ENCODE measurements at regions not wholly inside any gene's neighbourhood (a gene's known extent, or its start where the extent isn't known, plus 50 kb on each side); places are given as distances from the start of the nearest gene placed in this dataset.

DNA sequence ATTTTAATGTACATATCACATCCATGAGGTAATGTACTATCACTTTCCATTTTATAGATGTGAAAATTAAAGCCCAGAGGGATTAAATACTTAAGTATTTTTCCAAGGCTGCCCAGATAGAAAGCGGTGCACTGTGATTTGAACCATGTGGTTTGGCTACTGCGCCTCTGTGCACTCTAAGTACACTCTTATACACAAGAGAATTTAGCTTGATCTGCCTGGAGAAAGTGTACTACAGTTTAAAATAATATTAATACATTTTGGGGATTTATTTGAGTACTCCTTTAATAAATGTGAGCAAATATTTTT lies 360.4 kb upstream of the ACTBL2 start:
- Histone ChIP-seq H3K4me1 (ENCODE audit: insufficient read depth, insufficient read length) (no peaks in the 10 kb centered on the region), H3K36me3 (ENCODE audit: insufficient read depth, insufficient read length, low read length) (no peaks in the 10 kb centered on the region), H3K4me3 (ENCODE audit: insufficient read length, low read depth) (no peak overlapping the region), H3K27me3 (ENCODE audit: insufficient read depth, insufficient read length) (no peaks in the 10 kb centered on the region), H3K9ac (ENCODE audit: insufficient read length, low read depth) (no peak overlapping the region), H3K9me3 (ENCODE audit: insufficient read depth, low read length) (no peaks in the 10 kb centered on the region)
- no peak for DNase-seq (ENCODE audit: low read depth, low spot score)
- TF ChIP-seq YY1 (IDR thresholded peaks at IDR 0.05; ENCODE audit: insufficient read depth, insufficient read length) = no peak
- no peak for TF ChIP-seq SUZ12 (IDR thresholded peaks at IDR 0.05; ENCODE audit: extremely low read depth, insufficient read depth, insufficient read length)
- no peak for TF ChIP-seq ZNF274 (IDR thresholded peaks at IDR 0.05; ENCODE audit: low read depth, low read length)

DNA sequence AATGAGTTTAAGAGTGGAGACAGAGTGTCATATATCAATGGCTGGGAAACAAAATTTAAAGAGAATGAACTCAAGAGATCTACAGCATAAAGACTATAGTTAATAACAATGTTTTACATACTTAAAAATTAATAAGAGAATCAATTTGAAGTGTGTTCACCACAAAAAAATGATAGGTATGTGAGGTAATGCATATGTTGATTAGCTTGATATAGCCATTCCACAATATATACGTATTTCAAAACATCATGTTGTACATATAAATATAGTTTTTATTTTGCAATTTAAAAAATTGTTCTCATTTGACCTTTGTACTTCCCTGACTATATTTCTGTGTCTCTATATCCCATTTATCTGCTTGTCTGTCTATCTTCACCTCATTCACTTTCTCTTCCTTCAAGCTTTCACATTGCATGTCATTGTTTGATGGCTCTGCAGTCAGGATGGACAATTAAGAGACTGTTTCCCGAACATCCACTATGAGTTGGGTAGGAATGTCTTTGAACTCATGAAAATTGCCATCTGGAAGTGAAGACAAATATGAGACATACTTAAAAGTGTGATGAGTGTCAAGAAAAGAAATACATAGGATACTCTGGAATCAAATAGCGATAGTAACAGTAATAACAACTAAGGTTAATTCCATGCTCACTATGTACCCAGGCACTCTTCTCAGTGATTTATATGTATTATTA lies 359.9 kb upstream of the ACTBL2 start:
- Histone ChIP-seq H3K4me3 (ENCODE audit: insufficient read length, low read depth) (no peak overlapping the region), H3K9me3 (ENCODE audit: insufficient read depth, low read length) (no peaks in the 10 kb centered on the region), H3K4me1 (ENCODE audit: insufficient read depth, insufficient read length) (no peaks in the 10 kb centered on the region), H3K36me3 (ENCODE audit: insufficient read depth, insufficient read length, low read length) (no peaks in the 10 kb centered on the region), H3K9ac (ENCODE audit: insufficient read length, low read depth) (no peak overlapping the region), H3K27me3 (ENCODE audit: insufficient read depth, insufficient read length) (no peaks in the 10 kb centered on the region)
- TF ChIP-seq SUZ12 (IDR thresholded peaks at IDR 0.05; ENCODE audit: extremely low read depth, insufficient read depth, insufficient read length) (no peak), YY1 (IDR thresholded peaks at IDR 0.05; ENCODE audit: insufficient read depth, insufficient read length) (no peak), ZNF274 (IDR thresholded peaks at IDR 0.05; ENCODE audit: low read depth, low read length) (no peak)
- DNase-seq (ENCODE audit: low read depth, low spot score) = no peak

DNA sequence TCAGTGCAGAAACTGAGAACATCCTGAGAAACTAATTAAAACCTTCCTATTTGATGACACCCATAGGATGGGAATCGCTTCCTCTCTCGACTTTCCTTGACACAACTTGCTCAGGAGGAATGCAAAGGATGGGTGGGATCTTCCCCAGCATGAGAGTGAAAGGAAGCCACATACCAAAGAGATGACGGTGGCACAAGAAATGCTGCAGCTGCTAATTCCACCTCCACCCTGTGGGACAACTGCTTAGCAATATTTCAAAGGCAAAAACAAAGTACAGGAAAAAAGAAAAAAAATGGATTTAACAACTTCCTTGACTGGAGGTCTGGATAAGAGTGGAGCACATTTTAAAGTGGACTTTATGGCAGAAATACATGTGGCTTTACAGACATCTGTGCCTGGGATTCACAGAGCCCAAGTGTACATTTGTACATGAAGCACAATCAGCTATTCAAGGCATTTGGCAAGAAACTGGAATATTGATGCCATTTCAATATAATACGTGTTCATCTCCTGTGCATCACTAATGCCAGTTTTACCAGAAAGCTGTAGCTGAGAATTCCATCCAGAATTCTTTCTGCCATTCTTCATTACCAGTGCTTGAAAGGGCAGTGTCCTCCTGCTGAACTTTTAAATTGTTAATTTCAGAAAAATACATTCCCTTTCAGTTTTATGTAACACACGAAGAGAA lies 359.2 kb upstream of the ACTBL2 start:
- Histone ChIP-seq H3K9me3 (ENCODE audit: insufficient read depth, low read length) (no peaks in the 10 kb centered on the region), H3K4me1 (ENCODE audit: insufficient read depth, insufficient read length) (no peaks in the 10 kb centered on the region), H3K36me3 (ENCODE audit: insufficient read depth, insufficient read length, low read length) (no peaks in the 10 kb centered on the region), H3K4me3 (ENCODE audit: insufficient read length, low read depth) (no peak overlapping the region), H3K27me3 (ENCODE audit: insufficient read depth, insufficient read length) (no peaks in the 10 kb centered on the region), H3K9ac (ENCODE audit: insufficient read length, low read depth) (no peak overlapping the region)
- TF ChIP-seq YY1 (IDR thresholded peaks at IDR 0.05; ENCODE audit: insufficient read depth, insufficient read length) (no peak), SUZ12 (IDR thresholded peaks at IDR 0.05; ENCODE audit: extremely low read depth, insufficient read depth, insufficient read length) (no peak), ZNF274 (IDR thresholded peaks at IDR 0.05; ENCODE audit: low read depth, low read length) (no peak)
- DNase-seq (ENCODE audit: low read depth, low spot score) = peak; percentile 81

DNA sequence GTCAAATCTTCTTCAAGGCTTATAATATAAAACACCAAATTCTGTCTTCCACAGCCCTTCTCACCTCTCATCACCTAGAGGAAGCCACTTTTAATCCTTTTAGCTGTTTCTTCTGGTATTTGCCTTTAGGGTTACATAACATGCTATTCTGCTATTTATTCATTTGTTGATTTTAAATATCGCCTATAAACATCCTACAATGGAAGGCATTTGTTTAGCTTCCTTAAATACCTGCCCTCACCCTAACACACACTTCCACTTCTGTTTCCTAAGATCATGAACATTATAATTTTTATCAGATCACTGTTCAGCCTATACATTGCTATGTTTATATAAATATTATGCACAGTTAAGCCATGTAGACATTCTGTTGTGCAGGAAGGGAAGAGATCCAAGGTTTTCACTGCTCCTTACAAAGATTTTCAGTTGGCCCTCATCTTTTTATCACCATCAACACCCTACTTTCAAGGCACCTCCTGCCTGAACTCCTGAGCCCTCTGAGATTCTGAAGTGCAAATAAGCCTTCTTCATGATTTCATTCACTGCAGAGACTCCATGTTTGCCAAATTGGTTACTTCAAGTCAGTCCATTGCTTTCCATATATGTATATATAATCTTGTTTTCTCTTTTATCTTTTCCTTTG lies 356.9 kb upstream of the ACTBL2 start:
- no peak for DNase-seq (ENCODE audit: low read depth, low spot score)
- TF ChIP-seq YY1 (IDR thresholded peaks at IDR 0.05; ENCODE audit: insufficient read depth, insufficient read length) (no peak), ZNF274 (IDR thresholded peaks at IDR 0.05; ENCODE audit: low read depth, low read length) (no peak), SUZ12 (IDR thresholded peaks at IDR 0.05; ENCODE audit: extremely low read depth, insufficient read depth, insufficient read length) (no peak)
- no peaks in the 10 kb centered on the region for H3K4me1 ChIP-seq (ENCODE audit: insufficient read depth, insufficient read length)
- no peaks in the 10 kb centered on the region for H3K27me3 ChIP-seq (ENCODE audit: insufficient read depth, insufficient read length)
- no peaks in the 10 kb centered on the region for H3K36me3 ChIP-seq (ENCODE audit: insufficient read depth, insufficient read length, low read length)
- H3K4me3 ChIP-seq (ENCODE audit: insufficient read length, low read depth) = no peak overlapping the region
- no peaks in the 10 kb centered on the region for H3K9me3 ChIP-seq (ENCODE audit: insufficient read depth, low read length)
- H3K9ac ChIP-seq (ENCODE audit: insufficient read length, low read depth) = no peak overlapping the region

DNA sequence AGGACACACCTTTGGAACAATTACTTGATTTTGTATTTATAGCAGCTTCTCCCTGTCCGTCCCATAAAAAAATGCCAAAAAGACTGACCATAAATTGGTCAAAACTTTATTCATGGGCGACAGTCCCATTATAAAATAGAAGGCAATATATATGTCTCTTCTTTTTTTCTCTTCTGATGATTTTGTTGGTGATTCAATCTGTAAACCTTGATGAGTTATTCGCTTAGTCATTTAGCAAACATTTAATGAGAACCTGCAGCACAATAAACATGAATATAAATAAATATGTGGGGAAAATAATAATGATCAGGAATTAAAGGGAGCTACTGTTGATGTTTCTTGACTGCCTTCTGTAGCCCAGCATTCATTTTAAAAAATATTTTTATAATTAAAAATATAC lies 356.4 kb upstream of the ACTBL2 start:
- Histone ChIP-seq H3K9me3 (ENCODE audit: insufficient read depth, low read length) (no peaks in the 10 kb centered on the region), H3K4me1 (ENCODE audit: insufficient read depth, insufficient read length) (no peaks in the 10 kb centered on the region), H3K27me3 (ENCODE audit: insufficient read depth, insufficient read length) (no peaks in the 10 kb centered on the region), H3K9ac (ENCODE audit: insufficient read length, low read depth) (no peak overlapping the region), H3K4me3 (ENCODE audit: insufficient read length, low read depth) (no peak overlapping the region), H3K36me3 (ENCODE audit: insufficient read depth, insufficient read length, low read length) (no peaks in the 10 kb centered on the region)
- DNase-seq (ENCODE audit: low read depth, low spot score) = no peak
- no peak for TF ChIP-seq YY1 (IDR thresholded peaks at IDR 0.05; ENCODE audit: insufficient read depth, insufficient read length)
- no peak for TF ChIP-seq SUZ12 (IDR thresholded peaks at IDR 0.05; ENCODE audit: extremely low read depth, insufficient read depth, insufficient read length)
- TF ChIP-seq ZNF274 (IDR thresholded peaks at IDR 0.05; ENCODE audit: low read depth, low read length) = no peak

DNA sequence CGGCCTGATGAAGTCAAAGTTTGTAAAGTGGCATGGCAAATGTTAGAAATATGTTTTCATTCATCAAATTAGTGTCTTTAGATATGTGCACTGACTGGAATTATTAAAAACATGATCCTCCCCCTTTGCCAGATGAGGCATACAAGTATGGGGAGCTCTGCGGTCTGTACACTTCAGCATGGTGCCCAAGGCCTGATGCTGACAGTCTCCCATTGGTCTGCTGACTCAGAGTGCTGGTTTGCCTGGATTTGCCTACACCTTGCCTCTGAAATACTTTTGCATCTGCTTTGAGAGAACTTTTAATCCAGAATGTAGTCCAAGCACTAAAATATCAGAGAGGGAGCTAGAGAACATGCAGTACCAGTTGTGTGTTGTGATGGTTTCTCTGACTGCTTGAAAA lies 354.3 kb upstream of the ACTBL2 start:
- TF ChIP-seq ZNF274 (IDR thresholded peaks at IDR 0.05; ENCODE audit: low read depth, low read length) (no peak), SUZ12 (IDR thresholded peaks at IDR 0.05; ENCODE audit: extremely low read depth, insufficient read depth, insufficient read length) (no peak), YY1 (IDR thresholded peaks at IDR 0.05; ENCODE audit: insufficient read depth, insufficient read length) (no peak)
- no peak for DNase-seq (ENCODE audit: low read depth, low spot score)
- no peaks in the 10 kb centered on the region for H3K4me1 ChIP-seq (ENCODE audit: insufficient read depth, insufficient read length)

DNA sequence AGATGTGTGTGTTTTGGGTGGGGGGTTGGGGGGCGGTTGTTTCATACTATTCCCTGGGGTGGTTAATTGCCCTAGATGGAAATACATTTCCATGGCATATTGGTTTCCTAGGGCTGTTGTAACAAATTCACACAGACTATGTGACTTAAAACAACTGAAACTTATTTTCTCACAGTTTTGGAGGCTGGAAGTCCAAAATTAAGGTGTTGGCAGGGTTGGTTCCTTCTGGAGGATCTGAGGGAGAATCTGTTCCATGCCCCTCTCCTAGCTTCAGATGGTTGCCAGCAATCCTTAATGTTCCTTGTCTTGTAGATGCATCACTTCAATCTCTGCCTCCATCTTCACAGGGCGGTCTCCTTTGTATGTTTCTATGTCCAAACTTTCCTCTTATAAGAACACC lies 353.7 kb upstream of the ACTBL2 start:
- H3K27me3 ChIP-seq (ENCODE audit: insufficient read depth, insufficient read length) = no peaks in the 10 kb centered on the region
- TF ChIP-seq ZNF274 (IDR thresholded peaks at IDR 0.05; ENCODE audit: low read depth, low read length) (no peak), SUZ12 (IDR thresholded peaks at IDR 0.05; ENCODE audit: extremely low read depth, insufficient read depth, insufficient read length) (no peak), YY1 (IDR thresholded peaks at IDR 0.05; ENCODE audit: insufficient read depth, insufficient read length) (no peak)
- H3K4me3 ChIP-seq (ENCODE audit: insufficient read length, low read depth) = no peak overlapping the region
- no peak overlapping the region for H3K9ac ChIP-seq (ENCODE audit: insufficient read length, low read depth)
- no peaks in the 10 kb centered on the region for H3K4me1 ChIP-seq (ENCODE audit: insufficient read depth, insufficient read length)
- no peak for DNase-seq (ENCODE audit: low read depth, low spot score)
- no peaks in the 10 kb centered on the region for H3K36me3 ChIP-seq (ENCODE audit: insufficient read depth, insufficient read length, low read length)
- no peaks in the 10 kb centered on the region for H3K9me3 ChIP-seq (ENCODE audit: insufficient read depth, low read length)

More for the DNA sequence above, 354.3 kb upstream of the ACTBL2 start:
- H3K27me3 ChIP-seq (ENCODE audit: insufficient read depth, insufficient read length) = no peaks in the 10 kb centered on the region
- H3K9ac ChIP-seq (ENCODE audit: insufficient read length, low read depth) = no peak overlapping the region
- no peaks in the 10 kb centered on the region for H3K9me3 ChIP-seq (ENCODE audit: insufficient read depth, low read length)
- no peaks in the 10 kb centered on the region for H3K36me3 ChIP-seq (ENCODE audit: insufficient read depth, insufficient read length, low read length)
- H3K4me3 ChIP-seq (ENCODE audit: insufficient read length, low read depth) = no peak overlapping the region
